Neural progenitor cell (in vitro differentiated cells): ENCODE measurements at regions not wholly inside any gene's neighbourhood (a gene's known extent, or its start where the extent isn't known, plus 50 kb on each side); places are given as distances from the start of the nearest gene placed in this dataset.

Experiments
- DNase-seq: peaks from one replicate; pipeline ENCODE4 v3.0.0-alpha.2; 2016; ENCODE audit warnings: low spot score
- H2AFZ ChIP-seq: fragments of 200-600 bp; sonication (generic); replicated peaks from 2 replicates; pipeline ENCODE4 v1.6.1; 2016; ENCODE audit warnings: antibody characterized with exemption
- H3F3A ChIP-seq: fragments of 200-600 bp; sonication (generic); 2 replicates; pipeline ENCODE4 v1.6.1; 2016; ENCODE audit warnings: antibody characterized with exemption, low read depth
- H3K27ac ChIP-seq: fragments of 200-600 bp; sonication (generic); 2 replicates; pipeline ENCODE4 v1.5.1; 2016; ENCODE audit warnings: mild to moderate bottlenecking
- H3K27me3 ChIP-seq: fragments of 200-600 bp; sonication (generic); 2 replicates; pipeline ENCODE4 v1.6.1; 2016; ENCODE audit warnings: mild to moderate bottlenecking, moderate library complexity
- H3K36me3 ChIP-seq: fragments of 200-600 bp; sonication (generic); 2 replicates; pipeline ENCODE4 v1.5.1; 2016
- H3K4me1 ChIP-seq: fragments of 200-600 bp; sonication (generic); 2 replicates; pipeline ENCODE4 v1.6.1; 2016; ENCODE audit warnings: mixed run types
- H3K4me2 ChIP-seq: fragments of 200-600 bp; sonication (generic); 2 replicates; pipeline ENCODE4 v1.6.1; 2016
- H3K4me3 ChIP-seq: fragments of 200-600 bp; sonication (generic); 2 replicates; pipeline ENCODE4 v1.5.1; 2016
- H3K79me2 ChIP-seq: fragments of 200-600 bp; sonication (generic); 2 replicates; pipeline ENCODE4 v1.6.1; 2016; ENCODE audit warnings: low read depth
- H3K9ac ChIP-seq: fragments of 200-600 bp; sonication (generic); 2 replicates; pipeline ENCODE4 v1.6.1; 2016
- H3K9me3 ChIP-seq: fragments of 200-600 bp; sonication (generic); 2 replicates; pipeline ENCODE4 v1.5.1; 2016; ENCODE audit warnings: low read depth
- H4K20me1 ChIP-seq: fragments of 200-600 bp; sonication (generic); 2 replicates; pipeline ENCODE4 v1.6.1; 2016; ENCODE audit warnings: low read depth
- H3K27ac Mint-ChIP-seq: 3 replicates; pipeline ENCODE4 v1.8.0; 2021; ENCODE audit warnings: mixed read lengths
- H3K27me3 Mint-ChIP-seq: 2 replicates; pipeline ENCODE4 v1.8.0; 2022; ENCODE audit warnings: low read depth, mild to moderate bottlenecking, inconsistent platforms, moderate library complexity, mixed read lengths; ENCODE audit not compliant: insufficient read depth
- H3K36me3 Mint-ChIP-seq: 3 replicates; pipeline ENCODE4 v1.8.0; 2021; ENCODE audit warnings: mixed read lengths
- H3K4me1 Mint-ChIP-seq: 3 replicates; pipeline ENCODE4 v1.8.0; 2021; ENCODE audit warnings: mixed read lengths
- H3K4me3 Mint-ChIP-seq: 3 replicates; pipeline ENCODE4 v1.8.0; 2021; ENCODE audit warnings: mild to moderate bottlenecking, moderate library complexity, mixed read lengths
- H3K9me3 Mint-ChIP-seq: 3 replicates; pipeline ENCODE4 v1.8.0; 2020; ENCODE audit warnings: mixed read lengths
- EZH2 ChIP-seq: fragments of 200-600 bp; sonication (generic); IDR thresholded peaks from 2 replicates; pipeline ENCODE4 v1.6.1; 2017; ENCODE audit warnings: antibody characterized with exemption, mild to moderate bottlenecking, moderate library complexity
- EZH2phosphoT487 ChIP-seq: fragments of 200-600 bp; sonication (generic); IDR thresholded peaks from 2 replicates; pipeline ENCODE4 v1.6.1; 2017; ENCODE audit warnings: antibody characterized with exemption
- TF ChIP-seq, protein P1 (sequence below): fragments of 200-600 bp; sonication (generic); IDR thresholded peaks from 2 replicates; pipeline ENCODE4 v1.5.1; 2017; ENCODE audit warnings: antibody characterized with exemption, mild to moderate bottlenecking

DNA sequence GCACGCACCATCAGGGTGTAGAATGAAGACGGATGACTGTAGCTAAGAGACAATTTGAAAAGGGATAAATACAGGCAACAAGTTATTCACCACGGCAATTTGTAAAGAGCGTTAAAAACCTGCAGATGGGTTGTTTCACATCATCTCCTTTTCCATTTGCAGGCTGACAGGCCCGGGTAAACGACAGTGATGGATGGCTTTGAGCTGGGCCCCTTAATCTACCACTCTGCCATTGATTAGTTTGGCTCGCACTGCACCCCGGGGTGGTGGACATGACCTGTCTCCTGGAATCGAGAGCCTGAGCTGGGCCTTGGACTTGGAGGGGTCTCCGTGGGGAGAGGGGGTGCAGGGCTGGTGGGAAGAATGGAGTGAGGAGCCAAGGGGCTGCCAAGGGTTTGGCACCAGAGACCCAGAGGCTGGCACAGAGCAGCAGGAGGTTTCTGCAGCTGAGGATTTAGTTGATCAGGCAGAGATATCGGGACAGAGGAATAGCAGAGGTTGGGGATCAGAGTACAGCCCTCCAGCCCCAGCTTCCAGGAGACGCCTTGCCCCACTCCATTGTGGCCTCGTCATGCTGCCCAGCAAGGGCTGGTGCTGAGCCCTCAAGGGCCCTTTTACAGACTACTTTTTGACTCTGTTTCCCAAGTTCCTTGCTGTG is 110.6 kb upstream of the NECTIN1 start:
- peak overlapping the region; percentile 63 for H3K4me3 Mint-ChIP-seq
- no peak overlapping the region for H3K27ac Mint-ChIP-seq
- peaks cover 1% of the 10 kb centered on the region for H3K36me3 Mint-ChIP-seq
- H3K9me3 Mint-ChIP-seq: peaks cover 18% of the 10 kb centered on the region
- no peaks in the 10 kb centered on the region for H3K27me3 ChIP-seq
- no peak for DNase-seq
- H3K9ac ChIP-seq: no peak overlapping the region
- TF ChIP-seq EZH2 (no peak), EZH2phosphoT487 (no peak)
- TF ChIP-seq, protein P1, sequence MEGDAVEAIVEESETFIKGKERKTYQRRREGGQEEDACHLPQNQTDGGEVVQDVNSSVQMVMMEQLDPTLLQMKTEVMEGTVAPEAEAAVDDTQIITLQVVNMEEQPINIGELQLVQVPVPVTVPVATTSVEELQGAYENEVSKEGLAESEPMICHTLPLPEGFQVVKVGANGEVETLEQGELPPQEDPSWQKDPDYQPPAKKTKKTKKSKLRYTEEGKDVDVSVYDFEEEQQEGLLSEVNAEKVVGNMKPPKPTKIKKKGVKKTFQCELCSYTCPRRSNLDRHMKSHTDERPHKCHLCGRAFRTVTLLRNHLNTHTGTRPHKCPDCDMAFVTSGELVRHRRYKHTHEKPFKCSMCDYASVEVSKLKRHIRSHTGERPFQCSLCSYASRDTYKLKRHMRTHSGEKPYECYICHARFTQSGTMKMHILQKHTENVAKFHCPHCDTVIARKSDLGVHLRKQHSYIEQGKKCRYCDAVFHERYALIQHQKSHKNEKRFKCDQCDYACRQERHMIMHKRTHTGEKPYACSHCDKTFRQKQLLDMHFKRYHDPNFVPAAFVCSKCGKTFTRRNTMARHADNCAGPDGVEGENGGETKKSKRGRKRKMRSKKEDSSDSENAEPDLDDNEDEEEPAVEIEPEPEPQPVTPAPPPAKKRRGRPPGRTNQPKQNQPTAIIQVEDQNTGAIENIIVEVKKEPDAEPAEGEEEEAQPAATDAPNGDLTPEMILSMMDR: no peak
- H3K79me2 ChIP-seq: no peaks in the 10 kb centered on the region
- peaks cover 25% of the 10 kb centered on the region for H3K4me1 Mint-ChIP-seq
- H3K27ac ChIP-seq: no peak overlapping the region
- no peak overlapping the region for H2AFZ ChIP-seq
- H3K27me3 Mint-ChIP-seq: peaks cover 19% of the 10 kb centered on the region
- no peaks in the 10 kb centered on the region for H3F3A ChIP-seq
- H3K36me3 ChIP-seq: no peaks in the 10 kb centered on the region
- H3K4me2 ChIP-seq: no peak overlapping the region
- H4K20me1 ChIP-seq: no peaks in the 10 kb centered on the region
- peaks cover 5% of the 10 kb centered on the region for H3K4me1 ChIP-seq
- H3K9me3 ChIP-seq: no peaks in the 10 kb centered on the region
- H3K4me3 ChIP-seq: no peak overlapping the region

DNA sequence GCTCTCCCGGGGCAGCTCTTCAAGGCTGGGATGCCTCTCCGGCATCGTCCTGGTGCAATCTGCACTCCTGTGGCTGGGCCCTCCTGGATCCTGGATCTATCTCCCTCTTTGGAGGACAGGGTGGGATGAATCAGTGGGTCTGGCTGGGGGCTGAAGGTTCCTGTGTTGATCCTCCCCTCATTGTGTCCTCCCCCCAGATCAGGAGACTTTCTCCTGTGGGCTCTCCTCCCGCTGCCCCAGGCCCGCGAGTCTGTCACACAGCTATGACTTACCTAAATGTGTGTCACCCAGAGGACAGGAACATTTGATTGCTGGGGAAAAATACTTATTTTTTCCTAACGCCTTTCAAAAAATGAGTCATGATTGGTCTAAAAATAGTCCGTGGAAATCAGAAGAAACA is 106.8 kb upstream of the NECTIN1 start:
- no peaks in the 10 kb centered on the region for H3K36me3 ChIP-seq
- H3K9me3 Mint-ChIP-seq: peaks cover 18% of the 10 kb centered on the region
- no peaks in the 10 kb centered on the region for H3K27me3 ChIP-seq
- H4K20me1 ChIP-seq: no peaks in the 10 kb centered on the region
- no peak overlapping the region for H3K27ac ChIP-seq
- no peaks in the 10 kb centered on the region for H3K79me2 ChIP-seq
- no peak for TF ChIP-seq EZH2
- TF ChIP-seq, protein P1: no peak
- no peak for TF ChIP-seq EZH2phosphoT487
- H3K4me3 Mint-ChIP-seq: no peak overlapping the region
- no peaks in the 10 kb centered on the region for H3K9me3 ChIP-seq
- no peak overlapping the region for H3K4me3 ChIP-seq
- no peak overlapping the region for H3K4me2 ChIP-seq
- peaks cover 12% of the 10 kb centered on the region for H3K27me3 Mint-ChIP-seq
- no peak overlapping the region for H3K9ac ChIP-seq
- no peak overlapping the region for H2AFZ ChIP-seq
- peaks cover 25% of the 10 kb centered on the region for H3K4me1 Mint-ChIP-seq
- no peaks in the 10 kb centered on the region for H3F3A ChIP-seq
- peaks cover 7% of the 10 kb centered on the region for H3K4me1 ChIP-seq
- no peak overlapping the region for H3K27ac Mint-ChIP-seq
- no peak for DNase-seq
- peaks cover 1% of the 10 kb centered on the region for H3K36me3 Mint-ChIP-seq

- peak; percentile 36 for DNase-seq
- H3K4me2 ChIP-seq: no peak overlapping the region
- Mint-ChIP-seq H3K4me3 (no peak overlapping the region), H3K36me3 (peaks cover 1% of the 10 kb centered on the region), H3K9me3 (peaks cover 10% of the 10 kb centered on the region), H3K27ac (peak overlapping the region; percentile 51), H3K27me3 (peaks cover 18% of the 10 kb centered on the region), H3K4me1 (peaks cover 27% of the 10 kb centered on the region)
- H4K20me1 ChIP-seq: no peaks in the 10 kb centered on the region
- peak overlapping the region; percentile 60 for H2AFZ ChIP-seq
- H3K79me2 ChIP-seq: no peaks in the 10 kb centered on the region
- no peaks in the 10 kb centered on the region for H3F3A ChIP-seq
- H3K27ac ChIP-seq: no peak overlapping the region
- no peak overlapping the region for H3K4me3 ChIP-seq
- no peaks in the 10 kb centered on the region for H3K9me3 ChIP-seq
- H3K27me3 ChIP-seq: no peaks in the 10 kb centered on the region
- H3K9ac ChIP-seq: no peak overlapping the region
- H3K36me3 ChIP-seq: no peaks in the 10 kb centered on the region
- peaks cover 17% of the 10 kb centered on the region for H3K4me1 ChIP-seq
- TF ChIP-seq, protein P1: no peak
- no peak for TF ChIP-seq EZH2phosphoT487
- TF ChIP-seq EZH2: no peak
Measured at GRCh38 chr11:119832202-119832935, 103.4 kb upstream of the NECTIN1 start.
